ENCODE measurements at regions not wholly inside any gene's neighbourhood (a gene's known extent, or its start where the extent isn't known, plus 50 kb on each side); places are given as distances from the start of the nearest gene placed in this dataset.

- TF ChIP-seq ZNF155 (tag by site-specific recombination; IDR thresholded peaks at IDR 0.05): no peak
- TF ChIP-seq ZBTB6 (tag by site-specific recombination; IDR thresholded peaks at IDR 0.05): no peak
- Histone ChIP-seq H3K9me3 (ENCODE audit: control insufficient read depth, insufficient read depth, low read depth, low read length) (no peaks in the 10 kb centered on the region), H3K36me3 (ENCODE audit: control insufficient read depth in 2 of 2, insufficient read depth in 1 of 2, low read length in 2 of 2) (no peaks in the 10 kb centered on the region), H3K4me3 (ENCODE audit: low read depth, low read length) (no peak overlapping the region), H3K27ac (ENCODE audit: extremely low read depth, low read depth, low read length) (no peak overlapping the region), H3K4me1 (ENCODE audit: control insufficient read depth, insufficient read depth, low read length) (no peaks in the 10 kb centered on the region)
- POLR2A ChIA-PET: no interaction called here
- CTCF ChIA-PET: interaction anchor here (0.6 kb wide), 1 partner anchor 772 kb away, joined by 3 read pairs; no protein-coding TSS in a partner anchor
Observed at GRCh38 chr2:220509096-220509757, 881.8 kb downstream of the SLC4A3 start.

- Histone ChIP-seq H3K9me3 (ENCODE audit: control insufficient read depth, insufficient read depth, low read depth, low read length) (no peaks in the 10 kb centered on the region), H3K36me3 (ENCODE audit: control insufficient read depth in 2 of 2, insufficient read depth in 1 of 2, low read length in 2 of 2) (no peaks in the 10 kb centered on the region), H3K27ac (ENCODE audit: extremely low read depth, low read depth, low read length) (no peak overlapping the region), H3K4me1 (ENCODE audit: control insufficient read depth, insufficient read depth, low read length) (no peaks in the 10 kb centered on the region), H3K4me3 (ENCODE audit: low read depth, low read length) (no peak overlapping the region)
- POLR2A ChIA-PET: no interaction called here
- TF ChIP-seq ZNF362 (tag by site-specific recombination; IDR thresholded peaks at IDR 0.05): no peak
- no peak for TF ChIP-seq ZNF791 (tag by site-specific recombination; IDR thresholded peaks at IDR 0.05)
- TF ChIP-seq ZNF121 (tag by site-specific recombination; IDR thresholded peaks at IDR 0.05): no peak
- CTCF ChIA-PET: interaction anchor here (0.6 to 0.7 kb wide), 4 partner anchors 23 to 1020 kb away, joined by 3 to 5 read pairs (median 3); no protein-coding TSS in a partner anchor
Observed at GRCh38 chr2:220509966-220510365, 882.5 kb downstream of the SLC4A3 start.

GRCh38 chr2:220510668-220511067 lies 883.2 kb downstream of the SLC4A3 start:
- no peak for TF ChIP-seq ZNF16 (tag by site-specific recombination; IDR thresholded peaks at IDR 0.05; ENCODE audit: low read depth)
- no peak for TF ChIP-seq ZNF221 (tag by site-specific recombination; IDR thresholded peaks at IDR 0.05; ENCODE audit: borderline replicate concordance)
- TF ChIP-seq YY2 (tag by site-specific recombination; IDR thresholded peaks at IDR 0.05): no peak
- no peak for TF ChIP-seq ZNF239 (tag by site-specific recombination; IDR thresholded peaks at IDR 0.05)
- TF ChIP-seq ZBTB8A (tag by site-specific recombination; IDR thresholded peaks at IDR 0.05): no peak
- TF ChIP-seq ZNF148 (tag by site-specific recombination; IDR thresholded peaks at IDR 0.05; ENCODE audit: borderline replicate concordance): no peak
- no peak for TF ChIP-seq BCL11A (tag by site-specific recombination; IDR thresholded peaks at IDR 0.05; ENCODE audit: low read depth)
- TF ChIP-seq ZNF248 (tag by site-specific recombination; IDR thresholded peaks at IDR 0.05): no peak
- no peak for TF ChIP-seq ZNF2 (tag by site-specific recombination; IDR thresholded peaks at IDR 0.05)
- no peak for TF ChIP-seq KLF1 (tag by site-specific recombination; IDR thresholded peaks at IDR 0.05)
- TF ChIP-seq MEIS1 (CRISPR knock-in tag; IDR thresholded peaks at IDR 0.05; ENCODE audit: borderline replicate concordance): no peak
- TF ChIP-seq ZNF324 (tag by site-specific recombination; IDR thresholded peaks at IDR 0.05): no peak
- TF ChIP-seq REST (tag by site-specific recombination; IDR thresholded peaks at IDR 0.05): no peak
- CTCF ChIA-PET: interaction anchor here (0.6 kb wide), 1 partner anchor 432 kb away, joined by 3 read pairs; no protein-coding TSS in a partner anchor
- POLR2A ChIA-PET: no interaction called here
- no peak overlapping the region for H3K4me3 ChIP-seq (ENCODE audit: low read depth, low read length)
- H3K27ac ChIP-seq (ENCODE audit: extremely low read depth, low read depth, low read length): no peak overlapping the region
- no peaks in the 10 kb centered on the region for H3K4me1 ChIP-seq (ENCODE audit: control insufficient read depth, insufficient read depth, low read length)
- no peaks in the 10 kb centered on the region for H3K36me3 ChIP-seq (ENCODE audit: control insufficient read depth in 2 of 2, insufficient read depth in 1 of 2, low read length in 2 of 2)
- H3K9me3 ChIP-seq (ENCODE audit: control insufficient read depth, insufficient read depth, low read depth, low read length): no peaks in the 10 kb centered on the region
